Activated B cell treated with CpG ODN at 0.5 μM for 24 hours (primary cell): ENCODE measurements at regions not wholly inside any gene's neighbourhood (a gene's known extent, or its start where the extent isn't known, plus 50 kb on each side); places are given as distances from the start of the nearest gene placed in this dataset.
"Not testable (repeated sequence)": the region's sequence is repeated elsewhere in the genome, so short reads cannot be mapped to it uniquely, and the experiment has no call there.

Experiments used
- ATAC-seq: fragments of 200-7000 bp; cut with Tn5 transposase; one replicate; pipeline ENCODE4 v1.10.0; 2021; ENCODE audit warnings: low read depth, mild to moderate bottlenecking, moderate library complexity
- CTCF ChIA-PET: fragments of 350-600 bp; sonication (Branson Sonifier 250); formaldehyde crosslinking; loops from one replicate; lab custom pipeline; 2021; ENCODE audit warnings: antibody characterized with exemption; lab: Charles Lee
- POLR2A ChIA-PET: fragments of 350-600 bp; sonication (Branson Sonifier 250); formaldehyde crosslinking; loops from one replicate; lab custom pipeline; 2021; ENCODE audit warnings: antibody characterized with exemption; lab: Charles Lee
- DNase-seq: peaks from one replicate; pipeline ENCODE4 v3.0.0; 2022
- H3K27ac Mint-ChIP-seq: one replicate; pipeline ENCODE4 v1.8.0; 2020; ENCODE audit warnings: mixed read lengths
- H3K27me3 Mint-ChIP-seq: one replicate; pipeline ENCODE4 v1.8.0; 2021; ENCODE audit warnings: mixed read lengths
- H3K36me3 Mint-ChIP-seq: one replicate; pipeline ENCODE4 v1.8.0; 2021; ENCODE audit warnings: low read depth, mixed read lengths
- H3K4me1 Mint-ChIP-seq: one replicate; pipeline ENCODE4 v1.8.0; 2021; ENCODE audit warnings: mixed read lengths
- H3K4me3 Mint-ChIP-seq: one replicate; pipeline ENCODE4 v1.8.0; 2020; ENCODE audit warnings: mild to moderate bottlenecking, mixed read lengths
- H3K9me3 Mint-ChIP-seq: one replicate; pipeline ENCODE4 v1.8.0; 2020; ENCODE audit warnings: mixed read lengths
- CTCF ChIP-seq: fragments of 200-600 bp; IDR thresholded peaks from one replicate; pipeline ENCODE4 v1.8.0; 2022; ENCODE audit warnings: antibody characterized with exemption, mild to moderate bottlenecking
- intact Hi-C: fragments of 100-400 bp; cut with micrococcal nuclease; formaldehyde crosslinking; loops from one replicate; pipeline ENCODE4 v1.15.1; 2024

- Mint-ChIP-seq H3K9me3 (peaks cover 15% of the 10 kb centered on the region), H3K4me3 (no peak overlapping the region), H3K36me3 (no peaks in the 10 kb centered on the region), H3K27me3 (peaks cover 8% of the 10 kb centered on the region), H3K27ac (no peak overlapping the region), H3K4me1 (no peaks in the 10 kb centered on the region)
- POLR2A ChIA-PET, result no interaction called here
- ATAC-seq (no peak), DNase-seq (no peak)
- CTCF ChIA-PET, result no interaction called here
- intact Hi-C loops, result no loop called here
- TF ChIP-seq CTCF, result no peak
Observed at GRCh38 chr10:118892255-118892654, 137.3 kb upstream of the NANOS1 start.

- POLR2A ChIA-PET, DNase-seq, CTCF ChIA-PET: not testable (repeated sequence)
Observed at GRCh38 chr10:118894891-118895290, 134.6 kb upstream of the NANOS1 start.

GRCh38 chr10:118900617-118901016 is 128.9 kb upstream of the NANOS1 start:
- no peaks in the 10 kb centered on the region for H3K4me1 Mint-ChIP-seq
- no peak overlapping the region for H3K27ac Mint-ChIP-seq
- DNase-seq, result no peak
- ChIA-PET POLR2A (no interaction called here), CTCF (no interaction called here)
- H3K9me3 Mint-ChIP-seq, result no peaks in the 10 kb centered on the region
- no peaks in the 10 kb centered on the region for H3K36me3 Mint-ChIP-seq
- no peak overlapping the region for H3K4me3 Mint-ChIP-seq
- intact Hi-C loops, result no loop called here
- H3K27me3 Mint-ChIP-seq, result peaks cover 7% of the 10 kb centered on the region
- no peak for TF ChIP-seq CTCF
- ATAC-seq, result no peak

More at GRCh38 chr10:118894891-118895290, 134.6 kb upstream of the NANOS1 start:
- intact Hi-C loops, H3K36me3 Mint-ChIP-seq, H3K27me3 Mint-ChIP-seq, ATAC-seq, H3K4me1 Mint-ChIP-seq, H3K27ac Mint-ChIP-seq, H3K4me3 Mint-ChIP-seq: not testable (repeated sequence)
- peaks cover 15% of the 10 kb centered on the region for H3K9me3 Mint-ChIP-seq

GRCh38 chr10:118901380-118901779 is 128.1 kb upstream of the NANOS1 start:
- CTCF ChIA-PET, result no interaction called here
- Mint-ChIP-seq H3K4me3 (no peak overlapping the region), H3K4me1 (no peaks in the 10 kb centered on the region), H3K27ac (no peak overlapping the region), H3K9me3 (no peaks in the 10 kb centered on the region), H3K36me3 (no peaks in the 10 kb centered on the region), H3K27me3 (peaks cover 7% of the 10 kb centered on the region)
- ATAC-seq, result no peak
- intact Hi-C loops, result no loop called here
- POLR2A ChIA-PET, result no interaction called here
- DNase-seq, result no peak
- TF ChIP-seq CTCF, result no peak

- DNase-seq (no peak), ATAC-seq (no peak)
- no peaks in the 10 kb centered on the region for H3K36me3 Mint-ChIP-seq
- H3K4me1 Mint-ChIP-seq, result no peaks in the 10 kb centered on the region
- H3K9me3 Mint-ChIP-seq, result no peaks in the 10 kb centered on the region
- H3K27ac Mint-ChIP-seq, result no peak overlapping the region
- POLR2A ChIA-PET, result no interaction called here
- no peak overlapping the region for H3K4me3 Mint-ChIP-seq
- TF ChIP-seq CTCF, result no peak
- CTCF ChIA-PET, result no interaction called here
- intact Hi-C loops, result no loop called here
- H3K27me3 Mint-ChIP-seq, result peaks cover 7% of the 10 kb centered on the region
Observed at GRCh38 chr10:118901906-118902305, 127.6 kb upstream of the NANOS1 start.

- H3K36me3 Mint-ChIP-seq, CTCF ChIA-PET, ATAC-seq, DNase-seq, H3K27ac Mint-ChIP-seq, H3K4me3 Mint-ChIP-seq, H3K27me3 Mint-ChIP-seq, H3K4me1 Mint-ChIP-seq, H3K9me3 Mint-ChIP-seq, POLR2A ChIA-PET, intact Hi-C loops: not testable (repeated sequence)
Observed at GRCh38 chr10:118902656-118903055, 126.9 kb upstream of the NANOS1 start.
